ENCODE measurements at regions not wholly inside any gene's neighbourhood (a gene's known extent, or its start where the extent isn't known, plus 50 kb on each side); places are given as distances from the start of the nearest gene placed in this dataset.

GRCh38 chr6:90707246-90707645 is 120.4 kb upstream of the MAP3K7 start:
- H3K4me3 ChIP-seq (ENCODE audit: low read depth, low read length) = no peak overlapping the region
- H3K27me3 ChIP-seq (ENCODE audit: control insufficient read depth, insufficient read depth, low read length) = no peaks in the 10 kb centered on the region
- H3K9ac ChIP-seq (ENCODE audit: low read depth, low read length) = no peak overlapping the region
- no peaks in the 10 kb centered on the region for H3K9me3 ChIP-seq (ENCODE audit: control insufficient read depth, insufficient read depth, low read length)
- H3K36me3 ChIP-seq (ENCODE audit: control insufficient read depth, insufficient read depth, low read length) = no peaks in the 10 kb centered on the region
- H3K4me1 ChIP-seq (ENCODE audit: control insufficient read depth, insufficient read depth, low read length) = peaks cover 12% of the 10 kb centered on the region

GRCh38 chr6:90703336-90703735 is 116.5 kb upstream of the MAP3K7 start:
- no peak overlapping the region for H3K9ac ChIP-seq (ENCODE audit: low read depth, low read length)
- H3K4me1 ChIP-seq (ENCODE audit: control insufficient read depth, insufficient read depth, low read length) = peaks cover 19% of the 10 kb centered on the region
- no peaks in the 10 kb centered on the region for H3K36me3 ChIP-seq (ENCODE audit: control insufficient read depth, insufficient read depth, low read length)
- no peaks in the 10 kb centered on the region for H3K9me3 ChIP-seq (ENCODE audit: control insufficient read depth, insufficient read depth, low read length)
- H3K27me3 ChIP-seq (ENCODE audit: control insufficient read depth, insufficient read depth, low read length) = no peaks in the 10 kb centered on the region
- H3K4me3 ChIP-seq (ENCODE audit: low read depth, low read length) = no peak overlapping the region

- Histone ChIP-seq H3K4me3 (ENCODE audit: low read depth, low read length) (no peak overlapping the region), H3K27me3 (ENCODE audit: control insufficient read depth, insufficient read depth, low read length) (no peaks in the 10 kb centered on the region), H3K36me3 (ENCODE audit: control insufficient read depth, insufficient read depth, low read length) (no peaks in the 10 kb centered on the region), H3K4me1 (ENCODE audit: control insufficient read depth, insufficient read depth, low read length) (peaks cover 7% of the 10 kb centered on the region), H3K9ac (ENCODE audit: low read depth, low read length) (no peak overlapping the region), H3K9me3 (ENCODE audit: control insufficient read depth, insufficient read depth, low read length) (no peaks in the 10 kb centered on the region)
These were observed 115.1 kb upstream of the MAP3K7 start for GRCh38 chr6:90701926-90702325.

- no peaks in the 10 kb centered on the region for H3K36me3 ChIP-seq (ENCODE audit: control insufficient read depth, insufficient read depth, low read length)
- no peak overlapping the region for H3K4me3 ChIP-seq (ENCODE audit: low read depth, low read length)
- no peaks in the 10 kb centered on the region for H3K9me3 ChIP-seq (ENCODE audit: control insufficient read depth, insufficient read depth, low read length)
- peaks cover 7% of the 10 kb centered on the region for H3K4me1 ChIP-seq (ENCODE audit: control insufficient read depth, insufficient read depth, low read length)
- H3K9ac ChIP-seq (ENCODE audit: low read depth, low read length) = no peak overlapping the region
- H3K27me3 ChIP-seq (ENCODE audit: control insufficient read depth, insufficient read depth, low read length) = no peaks in the 10 kb centered on the region
These were observed 114.4 kb upstream of the MAP3K7 start for GRCh38 chr6:90701146-90701781.

GRCh38 chr6:90695316-90695715 is 108.4 kb upstream of the MAP3K7 start:
- Histone ChIP-seq H3K9ac (ENCODE audit: low read depth, low read length) (no peak overlapping the region), H3K9me3 (ENCODE audit: control insufficient read depth, insufficient read depth, low read length) (no peaks in the 10 kb centered on the region), H3K4me1 (ENCODE audit: control insufficient read depth, insufficient read depth, low read length) (peaks cover 8% of the 10 kb centered on the region), H3K27me3 (ENCODE audit: control insufficient read depth, insufficient read depth, low read length) (no peaks in the 10 kb centered on the region), H3K36me3 (ENCODE audit: control insufficient read depth, insufficient read depth, low read length) (no peaks in the 10 kb centered on the region), H3K4me3 (ENCODE audit: low read depth, low read length) (no peak overlapping the region)

GRCh38 chr6:90694802-90695201 is 107.9 kb upstream of the MAP3K7 start:
- H3K9ac ChIP-seq (ENCODE audit: low read depth, low read length) = no peak overlapping the region
- H3K36me3 ChIP-seq (ENCODE audit: control insufficient read depth, insufficient read depth, low read length) = no peaks in the 10 kb centered on the region
- no peak overlapping the region for H3K4me3 ChIP-seq (ENCODE audit: low read depth, low read length)
- no peaks in the 10 kb centered on the region for H3K27me3 ChIP-seq (ENCODE audit: control insufficient read depth, insufficient read depth, low read length)
- no peaks in the 10 kb centered on the region for H3K9me3 ChIP-seq (ENCODE audit: control insufficient read depth, insufficient read depth, low read length)
- H3K4me1 ChIP-seq (ENCODE audit: control insufficient read depth, insufficient read depth, low read length) = peaks cover 8% of the 10 kb centered on the region

GRCh38 chr6:90691823-90692222 is 105.0 kb upstream of the MAP3K7 start:
- Histone ChIP-seq H3K4me1 (ENCODE audit: control insufficient read depth, insufficient read depth, low read length) (peaks cover 11% of the 10 kb centered on the region), H3K36me3 (ENCODE audit: control insufficient read depth, insufficient read depth, low read length) (no peaks in the 10 kb centered on the region), H3K9ac (ENCODE audit: low read depth, low read length) (no peak overlapping the region), H3K4me3 (ENCODE audit: low read depth, low read length) (no peak overlapping the region), H3K9me3 (ENCODE audit: control insufficient read depth, insufficient read depth, low read length) (no peaks in the 10 kb centered on the region), H3K27me3 (ENCODE audit: control insufficient read depth, insufficient read depth, low read length) (no peaks in the 10 kb centered on the region)

GRCh38 chr6:90689172-90689571 is 102.3 kb upstream of the MAP3K7 start:
- Histone ChIP-seq H3K27me3 (ENCODE audit: control insufficient read depth, insufficient read depth, low read length) (no peaks in the 10 kb centered on the region), H3K9me3 (ENCODE audit: control insufficient read depth, insufficient read depth, low read length) (no peaks in the 10 kb centered on the region), H3K4me1 (ENCODE audit: control insufficient read depth, insufficient read depth, low read length) (peaks cover 11% of the 10 kb centered on the region), H3K4me3 (ENCODE audit: low read depth, low read length) (no peak overlapping the region), H3K36me3 (ENCODE audit: control insufficient read depth, insufficient read depth, low read length) (no peaks in the 10 kb centered on the region), H3K9ac (ENCODE audit: low read depth, low read length) (no peak overlapping the region)

- H3K27me3 ChIP-seq (ENCODE audit: control insufficient read depth, insufficient read depth, low read length) = no peaks in the 10 kb centered on the region
- H3K4me3 ChIP-seq (ENCODE audit: low read depth, low read length) = no peak overlapping the region
- H3K36me3 ChIP-seq (ENCODE audit: control insufficient read depth, insufficient read depth, low read length) = no peaks in the 10 kb centered on the region
- peaks cover 11% of the 10 kb centered on the region for H3K4me1 ChIP-seq (ENCODE audit: control insufficient read depth, insufficient read depth, low read length)
- H3K9me3 ChIP-seq (ENCODE audit: control insufficient read depth, insufficient read depth, low read length) = no peaks in the 10 kb centered on the region
- H3K9ac ChIP-seq (ENCODE audit: low read depth, low read length) = no peak overlapping the region
These were observed 101.0 kb upstream of the MAP3K7 start for GRCh38 chr6:90687775-90688380.

- H3K4me3 ChIP-seq (ENCODE audit: low read depth, low read length) = no peak overlapping the region
- H3K4me1 ChIP-seq (ENCODE audit: control insufficient read depth, insufficient read depth, low read length) = peaks cover 6% of the 10 kb centered on the region
- H3K9me3 ChIP-seq (ENCODE audit: control insufficient read depth, insufficient read depth, low read length) = no peaks in the 10 kb centered on the region
- no peaks in the 10 kb centered on the region for H3K27me3 ChIP-seq (ENCODE audit: control insufficient read depth, insufficient read depth, low read length)
- H3K36me3 ChIP-seq (ENCODE audit: control insufficient read depth, insufficient read depth, low read length) = no peaks in the 10 kb centered on the region
- H3K9ac ChIP-seq (ENCODE audit: low read depth, low read length) = no peak overlapping the region
These were observed 95.0 kb upstream of the MAP3K7 start for GRCh38 chr6:90681863-90682262.

- Histone ChIP-seq H3K9me3 (ENCODE audit: control insufficient read depth, insufficient read depth, low read length) (no peaks in the 10 kb centered on the region), H3K9ac (ENCODE audit: low read depth, low read length) (no peak overlapping the region), H3K27me3 (ENCODE audit: control insufficient read depth, insufficient read depth, low read length) (no peaks in the 10 kb centered on the region), H3K4me1 (ENCODE audit: control insufficient read depth, insufficient read depth, low read length) (peaks cover 19% of the 10 kb centered on the region), H3K36me3 (ENCODE audit: control insufficient read depth, insufficient read depth, low read length) (no peaks in the 10 kb centered on the region), H3K4me3 (ENCODE audit: low read depth, low read length) (no peak overlapping the region)
These were observed 91.3 kb upstream of the MAP3K7 start for GRCh38 chr6:90678049-90678779.

GRCh38 chr6:90677440-90677839 is 90.6 kb upstream of the MAP3K7 start:
- Histone ChIP-seq H3K36me3 (ENCODE audit: control insufficient read depth, insufficient read depth, low read length) (peaks cover 2% of the 10 kb centered on the region), H3K4me1 (ENCODE audit: control insufficient read depth, insufficient read depth, low read length) (peaks cover 19% of the 10 kb centered on the region), H3K4me3 (ENCODE audit: low read depth, low read length) (no peak overlapping the region), H3K9ac (ENCODE audit: low read depth, low read length) (no peak overlapping the region), H3K9me3 (ENCODE audit: control insufficient read depth, insufficient read depth, low read length) (no peaks in the 10 kb centered on the region), H3K27me3 (ENCODE audit: control insufficient read depth, insufficient read depth, low read length) (no peaks in the 10 kb centered on the region)
